HL-60 (cell line): ENCODE measurements at regions not wholly inside any gene's neighbourhood (a gene's known extent, or its start where the extent isn't known, plus 50 kb on each side); places are given as distances from the start of the nearest gene placed in this dataset.

Experiments
- POLR2AphosphoS5 ChIP-seq: IDR thresholded peaks from 2 replicates; pipeline ENCODE4 v1.6.1; 2012; ENCODE audit warnings: low read depth
- SPI1 ChIP-seq: IDR thresholded peaks from 2 replicates; pipeline ENCODE4 v1.6.1; 2012; ENCODE audit warnings: low read depth, mild to moderate bottlenecking, borderline replicate concordance
- TF ChIP-seq, protein P1 (sequence below): IDR thresholded peaks from one replicate; pipeline ENCODE4 v1.5.1; 2011; ENCODE audit warnings: low read length, control low read depth, inconsistent platforms; ENCODE audit not compliant: insufficient read depth
- TF ChIP-seq, protein P2 (sequence below): IDR thresholded peaks from 2 replicates; pipeline ENCODE4 v1.6.1; 2012; ENCODE audit warnings: low read depth; ENCODE audit not compliant: insufficient replicate concordance

DNA sequence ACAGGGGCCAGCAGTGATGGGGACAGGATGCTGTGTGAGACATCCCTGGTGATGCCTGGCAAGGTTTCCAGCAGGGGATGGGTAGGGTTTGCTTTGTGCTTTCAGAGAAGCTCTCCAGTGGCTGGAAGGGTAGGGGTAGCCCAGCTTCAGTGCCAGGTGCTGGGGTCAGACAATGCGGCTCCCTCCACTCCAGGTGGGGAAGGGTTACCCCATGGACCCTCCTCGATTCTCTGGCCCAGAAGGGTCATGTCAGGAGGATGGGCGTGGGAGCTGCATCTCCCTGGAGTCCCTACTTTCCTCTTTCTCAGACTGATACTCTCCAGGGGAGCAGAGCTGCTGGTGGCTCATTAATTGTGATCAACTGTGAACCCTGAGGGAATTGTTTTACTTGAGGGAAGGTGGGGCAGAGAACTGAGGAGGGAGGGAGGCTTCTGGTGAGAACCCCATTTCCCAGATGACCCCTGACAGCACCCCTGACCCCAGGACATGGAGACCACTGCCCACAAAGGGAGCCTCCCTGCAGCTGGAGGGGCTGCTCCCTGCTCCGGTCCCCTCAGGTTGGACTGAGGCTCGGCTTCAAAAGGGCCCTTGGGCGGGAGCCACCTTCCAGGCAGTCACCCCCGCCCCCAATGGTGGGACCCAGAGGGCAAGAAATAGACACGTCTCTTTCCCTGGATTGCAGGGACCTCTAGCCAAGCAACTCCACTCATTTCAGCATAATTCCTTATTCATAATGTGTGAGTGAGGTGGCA, 100.9 kb upstream of the BHLHE23 start:
- TF ChIP-seq, protein P1, sequence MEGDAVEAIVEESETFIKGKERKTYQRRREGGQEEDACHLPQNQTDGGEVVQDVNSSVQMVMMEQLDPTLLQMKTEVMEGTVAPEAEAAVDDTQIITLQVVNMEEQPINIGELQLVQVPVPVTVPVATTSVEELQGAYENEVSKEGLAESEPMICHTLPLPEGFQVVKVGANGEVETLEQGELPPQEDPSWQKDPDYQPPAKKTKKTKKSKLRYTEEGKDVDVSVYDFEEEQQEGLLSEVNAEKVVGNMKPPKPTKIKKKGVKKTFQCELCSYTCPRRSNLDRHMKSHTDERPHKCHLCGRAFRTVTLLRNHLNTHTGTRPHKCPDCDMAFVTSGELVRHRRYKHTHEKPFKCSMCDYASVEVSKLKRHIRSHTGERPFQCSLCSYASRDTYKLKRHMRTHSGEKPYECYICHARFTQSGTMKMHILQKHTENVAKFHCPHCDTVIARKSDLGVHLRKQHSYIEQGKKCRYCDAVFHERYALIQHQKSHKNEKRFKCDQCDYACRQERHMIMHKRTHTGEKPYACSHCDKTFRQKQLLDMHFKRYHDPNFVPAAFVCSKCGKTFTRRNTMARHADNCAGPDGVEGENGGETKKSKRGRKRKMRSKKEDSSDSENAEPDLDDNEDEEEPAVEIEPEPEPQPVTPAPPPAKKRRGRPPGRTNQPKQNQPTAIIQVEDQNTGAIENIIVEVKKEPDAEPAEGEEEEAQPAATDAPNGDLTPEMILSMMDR: no peak
- TF ChIP-seq, protein P2, sequence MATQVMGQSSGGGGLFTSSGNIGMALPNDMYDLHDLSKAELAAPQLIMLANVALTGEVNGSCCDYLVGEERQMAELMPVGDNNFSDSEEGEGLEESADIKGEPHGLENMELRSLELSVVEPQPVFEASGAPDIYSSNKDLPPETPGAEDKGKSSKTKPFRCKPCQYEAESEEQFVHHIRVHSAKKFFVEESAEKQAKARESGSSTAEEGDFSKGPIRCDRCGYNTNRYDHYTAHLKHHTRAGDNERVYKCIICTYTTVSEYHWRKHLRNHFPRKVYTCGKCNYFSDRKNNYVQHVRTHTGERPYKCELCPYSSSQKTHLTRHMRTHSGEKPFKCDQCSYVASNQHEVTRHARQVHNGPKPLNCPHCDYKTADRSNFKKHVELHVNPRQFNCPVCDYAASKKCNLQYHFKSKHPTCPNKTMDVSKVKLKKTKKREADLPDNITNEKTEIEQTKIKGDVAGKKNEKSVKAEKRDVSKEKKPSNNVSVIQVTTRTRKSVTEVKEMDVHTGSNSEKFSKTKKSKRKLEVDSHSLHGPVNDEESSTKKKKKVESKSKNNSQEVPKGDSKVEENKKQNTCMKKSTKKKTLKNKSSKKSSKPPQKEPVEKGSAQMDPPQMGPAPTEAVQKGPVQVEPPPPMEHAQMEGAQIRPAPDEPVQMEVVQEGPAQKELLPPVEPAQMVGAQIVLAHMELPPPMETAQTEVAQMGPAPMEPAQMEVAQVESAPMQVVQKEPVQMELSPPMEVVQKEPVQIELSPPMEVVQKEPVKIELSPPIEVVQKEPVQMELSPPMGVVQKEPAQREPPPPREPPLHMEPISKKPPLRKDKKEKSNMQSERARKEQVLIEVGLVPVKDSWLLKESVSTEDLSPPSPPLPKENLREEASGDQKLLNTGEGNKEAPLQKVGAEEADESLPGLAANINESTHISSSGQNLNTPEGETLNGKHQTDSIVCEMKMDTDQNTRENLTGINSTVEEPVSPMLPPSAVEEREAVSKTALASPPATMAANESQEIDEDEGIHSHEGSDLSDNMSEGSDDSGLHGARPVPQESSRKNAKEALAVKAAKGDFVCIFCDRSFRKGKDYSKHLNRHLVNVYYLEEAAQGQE: no peak
- TF ChIP-seq POLR2AphosphoS5 (no peak), SPI1 (no peak)
